ENCODE measurements at regions not wholly inside any gene's neighbourhood (a gene's known extent, or its start where the extent isn't known, plus 50 kb on each side); places are given as distances from the start of the nearest gene placed in this dataset.

GRCh38 chr16:79283578-79283977 is 317.0 kb downstream of the MAF start:
- TF ChIP-seq POLR2A (IDR thresholded peaks at IDR 0.05) (no peak), CTCF (IDR thresholded peaks at IDR 0.05) (no peak)

All from body of pancreas (tissue), 4 donors.